IPS-20b (cell line): ENCODE measurements at regions not wholly inside any gene's neighbourhood (a gene's known extent, or its start where the extent isn't known, plus 50 kb on each side); places are given as distances from the start of the nearest gene placed in this dataset.
A peak's percentile ranks its signal among the peaks of the same experiment; 100 is the strongest.

Experiments
- H3K27ac ChIP-seq: one replicate; pipeline ENCODE4 v1.5.1; 2013; ENCODE audit warnings: low read length
- H3K27me3 ChIP-seq: 2 replicates; pipeline ENCODE4 v1.6.1; 2013; ENCODE audit warnings: mild to moderate bottlenecking, low read length, inconsistent platforms; ENCODE audit not compliant: insufficient read depth
- H3K36me3 ChIP-seq: 2 replicates; pipeline ENCODE4 v1.6.1; 2013; ENCODE audit warnings: low read depth, mild to moderate bottlenecking, inconsistent platforms, low read length, moderate library complexity; ENCODE audit not compliant: insufficient read depth
- H3K4me1 ChIP-seq: 2 replicates; pipeline ENCODE4 v1.6.1; 2013; ENCODE audit warnings: mild to moderate bottlenecking, control low read depth, inconsistent platforms, low read length, moderate library complexity; ENCODE audit not compliant: insufficient read depth
- H3K4me3 ChIP-seq: 2 replicates; pipeline ENCODE4 v1.5.1; 2013; ENCODE audit warnings: mild to moderate bottlenecking, low read length, inconsistent platforms
- H3K9ac ChIP-seq: 2 replicates; pipeline ENCODE4 v1.6.1; 2013; ENCODE audit warnings: low read depth, mild to moderate bottlenecking, inconsistent platforms, low read length, moderate library complexity
- H3K9me3 ChIP-seq: 2 replicates; pipeline ENCODE4 v1.6.1; 2013; ENCODE audit warnings: mild to moderate bottlenecking, low read depth, low read length, inconsistent platforms; ENCODE audit not compliant: insufficient read depth

DNA sequence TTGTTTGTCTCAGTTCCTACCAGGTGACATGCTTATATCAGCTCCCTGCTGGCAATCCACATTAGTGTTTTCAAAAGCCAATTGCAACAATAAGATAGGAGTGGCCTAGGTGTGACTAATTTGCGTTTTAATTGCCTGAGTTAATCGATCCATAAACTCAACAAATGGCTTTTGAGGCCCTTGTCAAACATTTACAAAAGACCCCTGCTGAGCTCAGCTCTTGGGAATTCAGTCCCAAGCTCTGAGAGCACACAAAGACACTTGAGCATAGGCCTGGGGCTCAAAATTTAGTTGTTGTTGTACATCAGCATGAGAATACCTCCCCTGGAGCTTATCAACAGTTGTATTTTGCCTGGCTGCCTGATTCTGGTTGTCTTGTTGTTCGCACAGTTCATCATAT lies 1134.4 kb upstream of the TSPY4 start:
- Histone ChIP-seq H3K9ac (no peak overlapping the region), H3K4me1 (peaks cover 17% of the 10 kb centered on the region; the same call in 1 of the 2 replicates), H3K27ac (no peak overlapping the region), H3K4me3 (peak overlapping the region; percentile 27; the same call in 1 of the 2 replicates), H3K36me3 (no peaks in the 10 kb centered on the region), H3K27me3 (peaks cover 85% of the 10 kb centered on the region), H3K9me3 (no peaks in the 10 kb centered on the region)

DNA sequence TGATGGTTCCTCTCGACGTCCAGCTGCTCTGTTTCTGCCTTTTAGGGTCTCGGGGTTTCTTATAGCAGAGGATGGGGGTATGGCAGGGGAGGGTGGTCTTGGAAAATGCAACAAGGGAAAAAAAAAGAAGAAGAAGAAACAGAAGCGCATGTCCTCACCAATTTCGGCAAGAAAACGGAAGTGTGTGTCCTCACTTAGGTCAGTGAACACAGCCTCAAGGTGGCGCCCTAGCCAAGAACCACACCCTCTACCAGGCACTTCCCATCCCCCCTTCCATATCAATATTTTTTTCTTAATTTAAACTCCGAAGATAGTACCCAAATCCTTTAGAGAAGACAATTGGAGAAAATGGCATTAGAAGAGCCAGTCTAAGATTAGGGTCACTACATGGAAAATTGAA lies 1096.1 kb upstream of the TSPY4 start:
- H3K9ac ChIP-seq, result no peak overlapping the region
- H3K27ac ChIP-seq, result no peak overlapping the region
- H3K4me1 ChIP-seq, result no peaks in the 10 kb centered on the region
- no peaks in the 10 kb centered on the region for H3K36me3 ChIP-seq
- H3K4me3 ChIP-seq, result no peak overlapping the region
- H3K27me3 ChIP-seq, result no peaks in the 10 kb centered on the region
- no peaks in the 10 kb centered on the region for H3K9me3 ChIP-seq

GRCh38 chrY:8273807-8274206 lies 1063.5 kb upstream of the TSPY4 start:
- Histone ChIP-seq H3K4me3 (no peak overlapping the region), H3K9me3 (no peaks in the 10 kb centered on the region), H3K4me1 (no peaks in the 10 kb centered on the region), H3K27ac (no peak overlapping the region), H3K36me3 (no peaks in the 10 kb centered on the region), H3K9ac (no peak overlapping the region), H3K27me3 (no peaks in the 10 kb centered on the region)

- no peak overlapping the region for H3K4me3 ChIP-seq
- no peaks in the 10 kb centered on the region for H3K27me3 ChIP-seq
- no peak overlapping the region for H3K9ac ChIP-seq
- no peaks in the 10 kb centered on the region for H3K4me1 ChIP-seq
- H3K9me3 ChIP-seq, result no peaks in the 10 kb centered on the region
- no peaks in the 10 kb centered on the region for H3K36me3 ChIP-seq
- no peak overlapping the region for H3K27ac ChIP-seq
These were observed 1032.2 kb upstream of the TSPY4 start for GRCh38 chrY:8305021-8305420.

- H3K9ac ChIP-seq, result no peak overlapping the region
- no peaks in the 10 kb centered on the region for H3K27me3 ChIP-seq
- H3K9me3 ChIP-seq, result no peaks in the 10 kb centered on the region
- no peaks in the 10 kb centered on the region for H3K36me3 ChIP-seq
- no peak overlapping the region for H3K27ac ChIP-seq
- H3K4me1 ChIP-seq, result no peaks in the 10 kb centered on the region
- no peak overlapping the region for H3K4me3 ChIP-seq
These were observed 1013.2 kb upstream of the TSPY4 start for GRCh38 chrY:8324113-8324512.

DNA sequence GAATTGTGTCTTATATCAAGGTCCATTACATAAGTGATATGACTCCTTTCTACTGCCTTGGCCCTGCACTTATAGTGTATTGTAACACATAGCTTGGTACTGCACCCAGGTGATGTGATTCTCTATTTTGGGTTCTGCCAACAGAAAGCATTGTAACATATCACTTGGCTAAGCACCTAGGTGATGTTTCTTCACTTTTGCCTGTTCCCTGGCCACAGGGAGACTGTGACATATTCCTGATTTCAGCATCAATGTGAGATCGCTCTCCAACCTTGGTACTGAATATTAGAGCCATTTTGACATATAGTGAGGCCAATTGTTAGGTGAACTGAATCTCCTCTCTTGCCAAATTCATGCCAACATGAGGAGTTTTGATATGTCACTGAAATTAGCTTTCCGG lies 1010.3 kb upstream of the TSPY4 start:
- Histone ChIP-seq H3K9me3 (no peaks in the 10 kb centered on the region), H3K27me3 (no peaks in the 10 kb centered on the region), H3K4me3 (no peak overlapping the region), H3K27ac (no peak overlapping the region), H3K36me3 (no peaks in the 10 kb centered on the region), H3K4me1 (no peaks in the 10 kb centered on the region), H3K9ac (no peak overlapping the region)

DNA sequence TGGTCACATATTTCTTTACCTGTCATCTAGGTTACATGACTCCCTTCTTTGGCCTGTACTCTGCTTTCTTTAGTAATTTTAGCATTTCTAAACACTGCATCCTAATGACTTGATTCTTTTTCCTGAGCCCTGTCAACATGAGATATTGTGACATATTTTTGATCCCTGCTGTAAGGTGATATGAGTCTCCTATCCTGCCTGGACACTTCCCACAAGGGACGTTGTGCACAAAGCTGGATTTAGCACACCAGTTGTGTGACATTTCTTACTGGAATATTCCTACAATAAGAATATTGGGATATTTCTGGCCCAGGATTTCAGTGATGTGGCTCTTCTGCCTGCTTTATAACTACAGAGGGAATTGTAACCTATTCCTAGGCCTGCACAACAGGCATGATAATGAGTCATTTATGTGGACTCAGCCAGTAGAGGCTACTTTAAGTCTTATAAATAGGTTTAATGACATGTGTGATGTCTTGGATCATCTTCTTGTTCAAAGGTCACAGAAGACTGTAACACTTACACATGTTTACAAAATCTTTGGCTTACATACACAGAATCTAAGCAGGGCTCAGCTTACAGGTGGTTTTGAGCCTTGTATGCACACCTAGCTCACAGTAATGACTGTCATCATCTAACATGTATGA lies 1009.4 kb upstream of the TSPY4 start:
- H3K9me3 ChIP-seq, result no peaks in the 10 kb centered on the region
- no peak overlapping the region for H3K4me3 ChIP-seq
- no peak overlapping the region for H3K9ac ChIP-seq
- H3K36me3 ChIP-seq, result no peaks in the 10 kb centered on the region
- H3K27me3 ChIP-seq, result no peaks in the 10 kb centered on the region
- H3K4me1 ChIP-seq, result no peaks in the 10 kb centered on the region
- no peak overlapping the region for H3K27ac ChIP-seq

- Histone ChIP-seq H3K27ac (no peak overlapping the region), H3K4me3 (no peak overlapping the region), H3K27me3 (no peaks in the 10 kb centered on the region), H3K4me1 (no peaks in the 10 kb centered on the region), H3K36me3 (no peaks in the 10 kb centered on the region), H3K9me3 (no peaks in the 10 kb centered on the region), H3K9ac (no peak overlapping the region)
These were observed 1007.8 kb upstream of the TSPY4 start for GRCh38 chrY:8329431-8329830.

DNA sequence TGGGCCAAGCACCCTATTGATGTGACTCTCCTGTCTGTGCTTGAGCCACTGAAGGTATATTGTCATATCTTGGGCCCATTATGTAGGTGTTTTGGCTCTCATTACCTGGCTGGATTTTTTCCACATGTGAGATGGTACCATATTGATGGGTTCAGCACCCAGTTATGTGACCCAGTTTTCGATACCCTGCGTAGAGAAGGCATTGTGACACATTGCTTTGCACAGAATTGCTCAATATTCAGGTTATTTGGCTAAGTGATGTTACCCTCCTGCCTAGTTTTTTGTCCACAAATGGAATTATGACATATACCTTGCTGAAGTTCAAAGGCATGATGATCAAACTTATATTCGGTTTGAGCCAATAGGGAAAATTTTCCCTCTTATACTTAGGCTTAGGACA lies 1007.3 kb upstream of the TSPY4 start:
- Histone ChIP-seq H3K4me1 (no peaks in the 10 kb centered on the region), H3K9me3 (no peaks in the 10 kb centered on the region), H3K27me3 (no peaks in the 10 kb centered on the region), H3K4me3 (no peak overlapping the region), H3K36me3 (no peaks in the 10 kb centered on the region), H3K9ac (no peak overlapping the region), H3K27ac (no peak overlapping the region)

- Histone ChIP-seq H3K27me3 (no peaks in the 10 kb centered on the region), H3K4me1 (no peaks in the 10 kb centered on the region), H3K4me3 (no peak overlapping the region), H3K27ac (no peak overlapping the region), H3K36me3 (no peaks in the 10 kb centered on the region), H3K9me3 (no peaks in the 10 kb centered on the region), H3K9ac (no peak overlapping the region)
These were observed 1003.9 kb upstream of the TSPY4 start for GRCh38 chrY:8333328-8333727.

DNA sequence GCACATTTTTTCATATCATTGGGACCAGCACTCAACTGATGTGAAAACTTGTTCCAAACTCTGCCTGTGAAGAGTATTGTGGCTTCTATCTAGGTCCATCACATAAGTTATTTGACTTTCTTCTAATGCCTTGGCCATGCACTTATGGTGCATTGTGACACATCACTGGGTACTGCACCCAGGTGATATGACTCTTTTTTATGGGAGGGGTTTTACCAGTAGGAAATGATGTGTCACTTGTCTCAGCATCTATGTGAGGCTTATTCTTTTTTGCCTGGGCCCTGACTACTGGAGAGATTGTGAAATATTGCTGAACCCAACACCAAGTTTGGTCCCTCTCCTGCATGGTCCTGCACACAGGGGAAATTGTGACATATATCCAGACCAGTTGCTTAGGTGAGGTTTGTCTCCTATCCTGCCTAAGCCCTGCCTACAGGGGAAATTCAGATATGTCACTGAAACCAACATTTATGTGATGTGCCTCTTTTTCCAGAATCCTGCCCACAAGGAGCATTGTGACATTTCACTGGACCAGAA lies 1001.9 kb upstream of the TSPY4 start:
- Histone ChIP-seq H3K4me1 (no peaks in the 10 kb centered on the region), H3K36me3 (no peaks in the 10 kb centered on the region), H3K27ac (no peak overlapping the region), H3K9ac (no peak overlapping the region), H3K4me3 (no peak overlapping the region), H3K9me3 (no peaks in the 10 kb centered on the region), H3K27me3 (no peaks in the 10 kb centered on the region)

- Histone ChIP-seq H3K9me3 (no peaks in the 10 kb centered on the region), H3K27ac (no peak overlapping the region), H3K27me3 (no peaks in the 10 kb centered on the region), H3K36me3 (no peaks in the 10 kb centered on the region), H3K4me3 (no peak overlapping the region), H3K9ac (no peak overlapping the region), H3K4me1 (no peaks in the 10 kb centered on the region)
These were observed 1001.0 kb upstream of the TSPY4 start for GRCh38 chrY:8336112-8336774.
